ENCODE measurements at regions not wholly inside any gene's neighbourhood (a gene's known extent, or its start where the extent isn't known, plus 50 kb on each side); places are given as distances from the start of the nearest gene placed in this dataset.

- Mint-ChIP-seq H3K9me3 (ENCODE audit: low read depth) (peaks cover 3% of the 10 kb centered on the region), H3K4me3 (no peak overlapping the region), H3K27me3 (no peaks in the 10 kb centered on the region), H3K4me1 (ENCODE audit: low read depth) (peaks cover 2% of the 10 kb centered on the region), H3K27ac (no peak overlapping the region), H3K36me3 (peaks cover 2% of the 10 kb centered on the region)
These were observed 155.4 kb upstream of the PLEKHG7 start for GRCh38 chr12:92547420-92547819.

GRCh38 chr12:92546635-92547348, 156.0 kb upstream of the PLEKHG7 start:
- peaks cover 3% of the 10 kb centered on the region for H3K9me3 Mint-ChIP-seq (ENCODE audit: low read depth)
- H3K27me3 Mint-ChIP-seq = no peaks in the 10 kb centered on the region
- H3K36me3 Mint-ChIP-seq = peaks cover 2% of the 10 kb centered on the region
- peaks cover 6% of the 10 kb centered on the region for H3K4me1 Mint-ChIP-seq (ENCODE audit: low read depth)
- no peak overlapping the region for H3K4me3 Mint-ChIP-seq
- no peak overlapping the region for H3K27ac Mint-ChIP-seq

GRCh38 chr12:92546259-92546634, 156.5 kb upstream of the PLEKHG7 start:
- H3K9me3 Mint-ChIP-seq (ENCODE audit: low read depth) = peaks cover 3% of the 10 kb centered on the region

GRCh38 chr12:92544322-92544721, 158.5 kb upstream of the PLEKHG7 start:
- Mint-ChIP-seq H3K4me3 (no peak overlapping the region), H3K27ac (no peak overlapping the region), H3K36me3 (peaks cover 2% of the 10 kb centered on the region), H3K27me3 (no peaks in the 10 kb centered on the region), H3K4me1 (ENCODE audit: low read depth) (peaks cover 28% of the 10 kb centered on the region), H3K9me3 (ENCODE audit: low read depth) (peaks cover 3% of the 10 kb centered on the region)

More at GRCh38 chr12:92546259-92546634, 156.5 kb upstream of the PLEKHG7 start:
- peaks cover 2% of the 10 kb centered on the region for H3K36me3 Mint-ChIP-seq
- H3K4me3 Mint-ChIP-seq = no peak overlapping the region
- H3K4me1 Mint-ChIP-seq (ENCODE audit: low read depth) = peaks cover 9% of the 10 kb centered on the region
- H3K27ac Mint-ChIP-seq = no peak overlapping the region
- no peaks in the 10 kb centered on the region for H3K27me3 Mint-ChIP-seq

GRCh38 chr12:92543840-92544239, 158.9 kb upstream of the PLEKHG7 start:
- Mint-ChIP-seq H3K4me3 (no peak overlapping the region), H3K27ac (no peak overlapping the region), H3K4me1 (ENCODE audit: low read depth) (peaks cover 31% of the 10 kb centered on the region), H3K9me3 (ENCODE audit: low read depth) (peaks cover under 1% of the 10 kb centered on the region), H3K36me3 (peaks cover under 1% of the 10 kb centered on the region), H3K27me3 (no peaks in the 10 kb centered on the region)

- H3K27ac Mint-ChIP-seq = no peak overlapping the region
- no peaks in the 10 kb centered on the region for H3K9me3 Mint-ChIP-seq (ENCODE audit: low read depth)
- no peak overlapping the region for H3K4me3 Mint-ChIP-seq
- no peaks in the 10 kb centered on the region for H3K36me3 Mint-ChIP-seq
- peaks cover 36% of the 10 kb centered on the region for H3K4me1 Mint-ChIP-seq (ENCODE audit: low read depth)
- no peaks in the 10 kb centered on the region for H3K27me3 Mint-ChIP-seq
These were observed 159.4 kb upstream of the PLEKHG7 start for GRCh38 chr12:92543359-92543758.

GRCh38 chr12:92541731-92542130, 161.1 kb upstream of the PLEKHG7 start:
- H3K27ac Mint-ChIP-seq = peak overlapping the region; percentile 42
- peaks cover 47% of the 10 kb centered on the region for H3K4me1 Mint-ChIP-seq (ENCODE audit: low read depth)
- no peaks in the 10 kb centered on the region for H3K36me3 Mint-ChIP-seq
- H3K4me3 Mint-ChIP-seq = no peak overlapping the region
- H3K27me3 Mint-ChIP-seq = no peaks in the 10 kb centered on the region
- no peaks in the 10 kb centered on the region for H3K9me3 Mint-ChIP-seq (ENCODE audit: low read depth)

GRCh38 chr12:92540782-92541423, 161.9 kb upstream of the PLEKHG7 start:
- Mint-ChIP-seq H3K9me3 (ENCODE audit: low read depth) (no peaks in the 10 kb centered on the region), H3K27ac (peak overlapping the region; percentile 94), H3K4me3 (no peak overlapping the region), H3K36me3 (no peaks in the 10 kb centered on the region), H3K4me1 (ENCODE audit: low read depth) (peaks cover 49% of the 10 kb centered on the region), H3K27me3 (no peaks in the 10 kb centered on the region)

- Mint-ChIP-seq H3K36me3 (no peaks in the 10 kb centered on the region), H3K4me1 (ENCODE audit: low read depth) (peaks cover 49% of the 10 kb centered on the region), H3K9me3 (ENCODE audit: low read depth) (no peaks in the 10 kb centered on the region), H3K27me3 (no peaks in the 10 kb centered on the region), H3K4me3 (peak overlapping the region; percentile 61), H3K27ac (peak overlapping the region; percentile 94)
These were observed 162.6 kb upstream of the PLEKHG7 start for GRCh38 chr12:92539976-92540781.

GRCh38 chr12:92539110-92539749, 163.6 kb upstream of the PLEKHG7 start:
- Mint-ChIP-seq H3K27ac (peak overlapping the region; percentile 94), H3K4me3 (peak overlapping the region; percentile 61), H3K9me3 (ENCODE audit: low read depth) (no peaks in the 10 kb centered on the region), H3K4me1 (ENCODE audit: low read depth) (peaks cover 49% of the 10 kb centered on the region), H3K36me3 (no peaks in the 10 kb centered on the region), H3K27me3 (no peaks in the 10 kb centered on the region)

- no peaks in the 10 kb centered on the region for H3K27me3 Mint-ChIP-seq
- H3K36me3 Mint-ChIP-seq = no peaks in the 10 kb centered on the region
- H3K4me1 Mint-ChIP-seq (ENCODE audit: low read depth) = peaks cover 49% of the 10 kb centered on the region
- H3K9me3 Mint-ChIP-seq (ENCODE audit: low read depth) = no peaks in the 10 kb centered on the region
- H3K4me3 Mint-ChIP-seq = no peak overlapping the region
- H3K27ac Mint-ChIP-seq = peak overlapping the region; percentile 84
These were observed 165.4 kb upstream of the PLEKHG7 start for GRCh38 chr12:92537290-92537960.

- no peaks in the 10 kb centered on the region for H3K9me3 Mint-ChIP-seq (ENCODE audit: low read depth)
- H3K36me3 Mint-ChIP-seq = no peaks in the 10 kb centered on the region
- H3K4me1 Mint-ChIP-seq (ENCODE audit: low read depth) = peaks cover 39% of the 10 kb centered on the region
- no peak overlapping the region for H3K27ac Mint-ChIP-seq
- H3K27me3 Mint-ChIP-seq = no peaks in the 10 kb centered on the region
- no peak overlapping the region for H3K4me3 Mint-ChIP-seq
These were observed 166.8 kb upstream of the PLEKHG7 start for GRCh38 chr12:92535961-92536360.

GRCh38 chr12:92533280-92533890, 169.4 kb upstream of the PLEKHG7 start:
- H3K9me3 Mint-ChIP-seq (ENCODE audit: low read depth) = no peaks in the 10 kb centered on the region
- H3K27ac Mint-ChIP-seq = no peak overlapping the region
- peaks cover 19% of the 10 kb centered on the region for H3K4me1 Mint-ChIP-seq (ENCODE audit: low read depth)
- no peak overlapping the region for H3K4me3 Mint-ChIP-seq
- no peaks in the 10 kb centered on the region for H3K27me3 Mint-ChIP-seq
- H3K36me3 Mint-ChIP-seq = peaks cover 3% of the 10 kb centered on the region

- Mint-ChIP-seq H3K27me3 (no peaks in the 10 kb centered on the region), H3K36me3 (peaks cover 3% of the 10 kb centered on the region), H3K4me1 (ENCODE audit: low read depth) (peaks cover 8% of the 10 kb centered on the region), H3K4me3 (no peak overlapping the region), H3K9me3 (ENCODE audit: low read depth) (no peaks in the 10 kb centered on the region), H3K27ac (no peak overlapping the region)
These were observed 172.1 kb upstream of the PLEKHG7 start for GRCh38 chr12:92530706-92531105.
